ENCODE measurements at regions not wholly inside any gene's neighbourhood (a gene's known extent, or its start where the extent isn't known, plus 50 kb on each side); places are given as distances from the start of the nearest gene placed in this dataset.

- TF ChIP-seq CTCF (IDR thresholded peaks at IDR 0.05; ENCODE audit: poor library complexity) (no peak), EZH2 (IDR thresholded peaks at IDR 0.05; ENCODE audit: borderline replicate concordance) (no peak)
Observed at GRCh38 chr17:72409405-72410002, 288.7 kb downstream of the SOX9 start.
